NCI-H146 (cell line): ENCODE measurements at regions not wholly inside any gene's neighbourhood (a gene's known extent, or its start where the extent isn't known, plus 50 kb on each side); places are given as distances from the start of the nearest gene placed in this dataset.
A peak's percentile ranks its signal among the peaks of the same experiment; 100 is the strongest.
"Not testable (repeated sequence)": the region's sequence is repeated elsewhere in the genome, so short reads cannot be mapped to it uniquely, and the experiment has no call there.

Source experiments
- DNase-seq: peaks from one replicate; lab custom pipeline; 2025; lab: John Stamatoyannopoulos, UW

- DNase-seq: no peak
Measured at GRCh38 chr6:144534180-144534579, 249.0 kb downstream of the UTRN start.

DNA sequence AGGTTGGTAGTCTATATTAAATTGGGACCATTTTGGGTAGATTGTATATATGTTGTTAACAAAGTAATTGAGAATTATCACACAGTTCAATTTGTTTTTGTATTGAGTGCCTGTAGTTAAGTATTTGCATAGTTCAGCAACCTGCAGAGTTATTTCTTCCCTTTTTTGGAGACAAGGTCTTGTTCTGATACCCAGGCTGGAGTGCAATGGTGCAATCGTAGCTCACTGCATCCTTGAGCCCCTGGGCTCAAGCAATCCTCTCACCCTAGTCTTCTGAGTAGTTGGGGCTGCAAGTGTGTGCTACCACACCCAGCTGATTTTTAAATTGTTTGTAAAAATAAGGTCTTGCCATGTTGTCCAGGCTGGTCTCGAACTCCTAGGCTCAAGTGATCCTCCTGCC is 250.5 kb downstream of the UTRN start:
- DNase-seq: no peak

- no peak for DNase-seq
Measured at GRCh38 chr6:144536079-144536478, 250.9 kb downstream of the UTRN start.

- no peak for DNase-seq
Measured at GRCh38 chr6:144543006-144543871, 258.1 kb downstream of the UTRN start.

DNA sequence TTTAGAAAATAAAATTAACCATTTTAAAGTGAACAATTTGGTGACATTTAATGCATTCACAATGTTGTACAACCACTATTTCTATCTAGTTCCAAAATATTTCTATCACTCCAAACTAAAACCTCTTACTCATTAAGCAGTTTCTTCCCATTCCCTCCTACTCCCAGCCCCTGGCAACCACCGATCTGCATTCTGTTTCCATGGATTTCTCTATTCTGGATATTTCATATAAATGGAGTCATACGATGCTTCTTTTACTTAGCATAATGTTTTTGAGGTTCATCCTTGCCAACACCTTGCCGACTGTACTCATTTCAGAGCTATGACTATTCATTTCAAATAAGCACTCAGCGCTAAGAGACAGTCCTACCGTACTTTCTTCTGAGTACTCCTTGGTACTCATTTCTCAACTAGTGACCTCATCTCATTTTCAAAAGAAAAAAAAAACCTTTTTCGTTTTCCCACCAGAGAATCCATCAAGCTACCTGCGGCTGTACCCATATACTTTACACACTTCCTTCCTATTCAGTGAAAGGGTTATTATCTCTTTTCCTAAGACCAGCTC is 259.2 kb downstream of the UTRN start:
- no peak for DNase-seq

GRCh38 chr6:144546807-144547206 is 261.7 kb downstream of the UTRN start:
- DNase-seq: no peak

GRCh38 chr6:144547409-144547808 is 262.3 kb downstream of the UTRN start:
- DNase-seq: peak; percentile 14

DNA sequence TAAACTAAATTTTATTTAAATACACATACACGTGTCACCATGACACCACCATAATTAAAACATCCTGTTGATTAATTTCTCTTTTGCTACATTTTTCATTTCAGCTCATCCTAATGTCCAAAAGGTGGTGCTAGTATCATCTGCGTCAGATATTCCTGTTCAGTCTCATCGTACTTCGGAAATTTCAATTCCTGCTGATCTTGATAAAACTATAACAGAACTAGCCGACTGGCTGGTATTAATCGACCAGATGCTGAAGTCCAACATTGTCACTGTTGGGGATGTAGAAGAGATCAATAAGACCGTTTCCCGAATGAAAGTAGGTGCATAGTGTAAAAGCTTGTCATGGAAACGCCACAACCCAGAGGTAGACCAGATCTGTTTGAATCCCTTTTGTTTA is 263.4 kb downstream of the UTRN start:
- peak; percentile 24 for DNase-seq

- no peak for DNase-seq
Measured at GRCh38 chr6:144549837-144550747, 265.0 kb downstream of the UTRN start.

GRCh38 chr6:144551339-144551738 is 266.2 kb downstream of the UTRN start:
- DNase-seq: no peak

DNA sequence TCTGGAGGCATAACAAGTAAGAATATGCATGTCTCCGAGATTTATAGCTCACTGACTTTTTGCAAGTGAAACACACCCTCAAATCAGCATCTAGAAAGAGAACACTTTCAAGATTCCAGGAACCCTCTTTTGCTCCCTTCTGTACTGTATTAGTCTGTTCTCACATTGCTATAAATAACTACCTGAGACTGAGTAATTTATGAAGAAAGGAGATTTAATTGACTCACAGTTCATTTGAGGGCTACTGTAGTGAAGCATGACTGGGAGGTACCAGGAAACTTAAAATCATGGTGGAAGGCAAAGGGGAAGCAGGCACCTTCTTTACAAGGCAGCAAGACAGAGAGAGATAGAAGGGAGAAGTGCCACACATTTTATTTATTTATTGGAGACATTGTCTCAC is 269.9 kb downstream of the UTRN start:
- DNase-seq: no peak

GRCh38 chr6:144559865-144560593 is 274.9 kb downstream of the UTRN start:
- DNase-seq: peak; percentile 19

GRCh38 chr6:144561455-144562043 is 276.4 kb downstream of the UTRN start:
- no peak for DNase-seq

DNA sequence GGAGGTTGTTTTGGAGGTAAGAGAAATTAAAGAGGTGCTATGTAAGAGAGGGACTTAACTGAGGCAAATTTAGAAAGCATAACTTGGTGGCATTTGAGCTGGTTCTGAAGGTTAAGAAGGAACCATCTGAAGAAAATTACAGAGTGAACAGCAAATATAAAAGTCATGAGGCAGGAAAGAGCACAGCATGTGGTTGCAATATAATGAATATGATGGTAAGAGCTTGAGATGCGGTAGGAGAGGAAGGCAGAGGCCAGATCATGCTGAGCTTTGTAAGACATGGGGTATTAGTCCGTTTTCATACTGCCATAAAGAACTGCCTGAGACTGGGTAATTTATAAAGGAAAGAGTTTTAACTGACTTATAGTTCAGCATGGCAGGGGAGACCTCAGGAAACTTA is 279.1 kb downstream of the UTRN start:
- DNase-seq: no peak

DNA sequence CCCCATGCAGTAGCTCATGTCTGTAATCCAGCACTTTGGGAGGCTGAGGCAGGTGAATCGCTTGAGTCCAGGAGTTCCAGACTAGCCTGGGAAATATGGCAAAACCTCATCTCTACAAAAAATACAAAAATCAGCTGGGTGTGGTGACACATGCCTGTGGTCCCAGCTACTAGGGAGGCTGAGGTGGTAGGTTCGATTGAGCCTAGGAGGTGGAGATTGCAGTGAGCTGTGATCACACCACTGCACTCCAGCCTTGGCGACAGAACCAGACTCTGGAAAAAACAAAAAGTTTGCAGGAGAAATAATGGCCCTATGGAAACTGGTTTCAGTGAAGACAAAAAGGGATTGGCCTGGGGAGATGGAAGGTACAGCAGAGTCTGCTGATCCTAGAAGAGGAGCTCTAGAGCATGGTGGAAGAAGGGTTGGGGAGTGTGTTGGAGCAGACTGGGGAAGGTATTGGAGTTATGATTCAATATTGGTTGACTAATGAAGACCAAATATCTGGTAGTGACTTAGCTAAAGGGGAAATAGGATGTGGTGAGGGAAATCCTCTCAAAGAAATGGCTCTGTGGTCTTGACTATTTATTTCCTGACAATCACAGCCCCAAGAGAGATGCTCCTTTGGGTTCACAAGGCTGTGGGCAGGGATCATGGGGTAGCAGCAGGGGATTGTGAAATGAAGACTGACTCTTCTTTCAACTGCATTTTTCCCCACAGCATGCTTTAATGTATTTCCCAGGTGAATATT is 281.9 kb downstream of the UTRN start:
- no peak for DNase-seq

- no peak for DNase-seq
Measured at GRCh38 chr6:144568241-144568640, 283.1 kb downstream of the UTRN start.

- DNase-seq: not testable (repeated sequence)
Measured at GRCh38 chr6:144572541-144572940, 287.4 kb downstream of the UTRN start.

GRCh38 chr6:144574796-144575195 is 289.7 kb downstream of the UTRN start:
- no peak for DNase-seq

DNA sequence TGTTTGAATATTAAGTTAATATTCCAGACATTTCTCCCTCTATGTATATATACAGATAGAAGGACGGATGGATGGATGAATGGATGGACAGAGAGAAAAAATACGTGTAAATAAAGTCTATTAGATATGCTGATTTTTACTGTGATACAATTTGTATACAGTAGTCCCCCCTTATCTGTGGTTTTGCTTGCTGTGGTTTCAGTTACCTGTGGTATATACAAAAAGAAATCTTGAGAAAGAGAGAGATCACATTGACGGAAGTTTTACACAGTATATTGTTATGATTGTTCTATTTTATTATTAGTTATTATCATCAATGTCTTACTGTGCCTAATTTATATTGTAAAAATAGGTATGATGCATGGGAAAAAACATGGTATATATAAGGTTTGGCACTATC is 290.2 kb downstream of the UTRN start:
- no peak for DNase-seq

DNA sequence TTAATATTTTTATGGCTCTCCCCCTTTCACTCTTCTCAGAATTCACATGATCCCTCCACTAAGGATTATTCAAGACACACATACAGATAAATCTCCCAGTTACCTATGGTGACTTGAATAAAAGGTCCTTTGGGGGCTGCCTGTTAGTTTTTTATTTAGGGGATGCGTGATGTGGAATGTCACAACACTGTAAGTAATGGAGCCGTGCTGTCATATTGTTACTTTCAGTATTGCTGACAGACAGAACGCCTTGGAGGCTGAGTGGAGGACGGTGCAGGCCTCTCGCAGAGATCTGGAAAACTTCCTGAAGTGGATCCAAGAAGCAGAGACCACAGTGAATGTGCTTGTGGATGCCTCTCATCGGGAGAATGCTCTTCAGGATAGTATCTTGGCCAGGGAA is 291.7 kb downstream of the UTRN start:
- DNase-seq: no peak
